GM21529 (cell line): ENCODE measurements at regions not wholly inside any gene's neighbourhood (a gene's known extent, or its start where the extent isn't known, plus 50 kb on each side); places are given as distances from the start of the nearest gene placed in this dataset.
A peak's percentile ranks its signal among the peaks of the same experiment; 100 is the strongest.
"Not testable (repeated sequence)": the region's sequence is repeated elsewhere in the genome, so short reads cannot be mapped to it uniquely, and the experiment has no call there.

Source experiments
- ATAC-seq: cut with Tn5 transposase; IDR thresholded peaks from one replicate; pipeline ENCODE4 v1.9.1; 2021; ENCODE audit not compliant: unreplicated experiment

DNA sequence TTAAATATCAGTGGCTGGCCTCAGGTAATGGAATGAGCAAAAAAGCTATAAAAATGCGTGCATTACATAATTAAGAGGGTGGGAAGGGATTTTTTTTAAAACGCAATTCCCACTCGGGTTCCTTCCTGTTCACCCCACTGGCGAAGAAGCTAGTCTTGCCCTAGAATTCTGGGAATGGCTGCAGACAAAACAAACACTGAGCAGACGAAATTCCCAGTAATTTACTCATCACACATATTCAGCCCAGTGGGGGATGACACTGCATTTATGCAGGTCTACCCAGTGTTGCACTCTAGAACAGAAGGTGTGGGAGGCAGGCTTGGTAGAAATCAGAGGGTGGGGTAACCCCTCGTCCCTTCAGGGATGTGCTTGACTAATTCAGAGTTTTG, 2695.0 kb upstream of the DEFB115 start:
- ATAC-seq: no peak

DNA sequence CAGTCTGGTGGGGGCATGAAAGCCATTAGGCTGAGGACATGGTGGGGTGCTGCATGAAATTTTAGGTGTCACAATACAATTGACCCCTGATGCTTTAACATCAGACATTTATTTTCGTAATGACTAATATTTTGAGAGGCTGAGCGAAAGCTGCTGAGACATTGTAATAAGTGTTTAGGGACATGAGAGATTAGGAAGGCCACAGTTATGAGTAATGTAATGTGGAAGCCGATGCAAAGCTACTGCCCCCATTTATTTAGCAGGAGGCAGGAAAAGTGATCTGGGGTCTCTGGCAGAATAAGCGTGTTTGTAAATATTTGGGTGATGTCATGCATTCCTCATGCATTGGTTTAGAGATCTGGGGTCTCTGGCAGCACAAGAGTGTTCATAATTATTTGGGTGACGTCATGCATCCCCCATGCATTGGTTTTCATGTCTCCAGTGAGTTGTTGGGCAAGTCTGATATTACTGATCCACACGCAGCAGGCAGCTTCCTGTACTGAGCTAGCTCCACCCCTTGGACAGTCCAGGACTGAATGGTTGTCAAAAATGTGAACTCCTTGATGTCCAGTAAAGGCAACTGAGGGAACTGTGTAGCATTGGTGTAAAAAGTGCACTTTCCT, 2694.5 kb upstream of the DEFB115 start:
- ATAC-seq: not testable (repeated sequence)

DNA sequence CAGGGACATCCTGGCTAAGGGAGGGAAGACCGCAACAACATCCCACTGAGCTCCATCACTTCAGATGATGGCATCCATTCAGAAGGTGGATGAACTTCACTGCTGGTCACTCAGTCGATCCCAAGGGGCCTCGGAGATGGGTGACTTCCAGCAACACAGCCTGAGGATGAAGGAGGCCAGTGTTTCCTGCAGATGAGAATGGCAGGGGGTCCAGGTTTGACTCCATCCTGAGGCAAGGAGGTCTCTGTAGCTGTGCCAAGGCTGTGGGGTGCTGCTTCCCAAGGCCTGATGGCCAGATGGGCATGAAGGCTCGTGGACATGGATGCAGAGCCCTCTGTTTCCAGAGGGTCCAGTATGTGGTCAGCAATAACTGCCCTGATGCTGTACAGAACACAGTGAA, 2693.4 kb upstream of the DEFB115 start:
- not testable (repeated sequence) for ATAC-seq

DNA sequence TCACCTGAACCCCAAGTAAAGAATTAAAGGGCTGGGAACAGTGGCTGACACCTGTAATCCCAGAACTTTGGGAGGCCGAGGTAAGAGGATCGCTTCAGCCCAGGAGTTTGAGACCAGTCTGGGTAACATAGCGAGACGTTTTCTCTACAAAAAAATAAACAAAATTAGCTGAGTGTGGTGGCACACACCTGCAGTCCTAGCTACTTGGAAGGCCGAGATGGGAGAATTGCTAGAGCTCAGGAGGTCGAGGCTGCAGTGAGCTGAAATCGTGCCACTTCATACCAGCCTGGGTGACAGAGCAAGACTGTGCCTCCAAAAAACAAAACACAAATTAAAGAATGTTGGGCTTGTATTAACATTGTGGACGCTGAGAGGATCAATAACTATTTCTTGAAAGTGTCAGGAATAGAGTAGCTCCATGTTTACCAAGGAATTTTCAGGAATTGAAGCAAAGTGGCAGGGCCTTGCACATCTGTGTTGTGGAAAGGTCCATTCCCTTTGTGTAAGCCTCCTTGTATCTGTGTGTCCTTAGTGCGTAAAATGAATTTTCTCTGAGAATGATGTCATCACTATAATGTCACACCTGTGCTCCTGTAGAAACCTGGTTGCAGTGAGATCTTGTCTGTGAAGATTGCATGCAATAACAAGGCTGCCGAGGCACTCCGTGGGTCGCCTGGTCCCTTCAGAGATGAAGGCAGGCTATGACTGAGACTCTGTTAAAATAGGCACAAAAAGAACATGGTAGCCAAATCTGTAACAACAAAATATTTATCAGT, 2692.6 kb upstream of the DEFB115 start:
- not testable (repeated sequence) for ATAC-seq

DNA sequence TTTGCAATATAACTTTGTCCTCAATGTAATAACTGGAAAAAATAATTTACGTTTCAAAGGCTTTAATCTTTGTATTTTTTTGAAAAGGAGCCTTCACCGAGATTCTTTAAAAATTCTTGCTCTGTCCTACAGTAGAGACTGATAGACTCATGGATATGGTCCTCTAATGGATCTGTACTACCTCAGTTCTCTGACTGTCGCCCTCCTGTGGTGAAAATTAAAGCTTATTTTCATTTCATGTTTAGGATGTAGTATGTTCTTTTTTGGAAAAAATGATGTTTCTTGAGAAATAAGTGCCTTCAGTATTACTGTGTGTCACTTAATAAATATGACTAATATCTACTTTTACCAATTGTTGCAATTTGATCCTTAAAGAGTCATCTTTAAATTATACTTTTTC, 2681.5 kb upstream of the DEFB115 start:
- ATAC-seq: not testable (repeated sequence)

DNA sequence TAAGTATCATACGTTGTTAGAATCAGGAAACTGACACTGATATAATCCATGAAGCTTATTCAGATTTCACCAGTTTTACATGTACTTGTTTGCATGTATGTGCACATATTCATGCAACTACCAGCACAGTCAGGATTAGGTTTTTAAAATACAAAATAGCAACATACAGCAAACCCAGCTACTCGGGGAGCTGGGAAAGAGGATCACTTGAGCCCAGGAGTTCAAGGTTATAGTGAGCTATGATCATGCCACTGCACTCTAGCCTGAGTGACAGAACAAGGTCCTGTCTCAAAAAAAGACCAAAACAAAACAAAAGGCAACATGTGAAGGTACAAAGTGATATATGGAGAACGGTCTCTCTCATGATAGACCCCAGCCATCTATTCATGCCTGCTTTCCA, 2665.8 kb upstream of the DEFB115 start:
- not testable (repeated sequence) for ATAC-seq

DNA sequence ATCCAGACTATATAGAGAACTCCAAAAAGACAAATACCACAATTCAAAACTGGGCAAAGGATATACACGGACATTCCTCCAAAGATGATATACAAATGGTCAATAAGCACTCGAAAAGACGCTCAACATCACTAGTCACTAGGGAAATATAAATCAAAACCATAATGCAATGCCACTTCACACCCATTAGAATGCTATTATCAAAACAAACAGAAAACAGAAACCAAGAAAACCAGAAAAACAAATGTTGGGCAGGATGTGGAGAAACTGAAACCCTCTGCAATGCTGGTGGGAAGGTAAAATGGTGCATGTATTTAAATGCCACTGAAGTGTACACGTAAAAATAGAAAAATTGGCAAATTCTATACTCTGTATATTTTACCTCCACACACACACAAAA, 2664.1 kb upstream of the DEFB115 start:
- ATAC-seq: not testable (repeated sequence)

DNA sequence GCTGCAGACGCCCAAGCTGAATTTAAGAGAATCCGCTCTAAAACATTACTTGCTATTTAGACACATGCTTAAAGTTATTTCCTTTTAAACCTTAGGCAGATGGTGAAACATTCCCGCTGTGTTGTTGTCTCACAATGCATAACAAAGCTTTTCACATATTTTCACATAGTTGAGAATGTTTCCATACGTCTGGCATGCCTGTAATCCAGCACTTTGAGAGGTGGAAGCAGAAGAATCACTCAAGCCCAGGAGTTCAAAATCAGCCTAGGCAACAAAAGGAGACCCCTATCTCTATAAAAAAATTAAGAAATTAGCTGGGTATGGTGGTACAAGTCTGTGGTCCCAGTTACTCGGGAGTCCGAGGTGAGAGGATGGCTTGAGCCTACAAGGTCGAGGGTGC, 2663.0 kb upstream of the DEFB115 start:
- not testable (repeated sequence) for ATAC-seq

DNA sequence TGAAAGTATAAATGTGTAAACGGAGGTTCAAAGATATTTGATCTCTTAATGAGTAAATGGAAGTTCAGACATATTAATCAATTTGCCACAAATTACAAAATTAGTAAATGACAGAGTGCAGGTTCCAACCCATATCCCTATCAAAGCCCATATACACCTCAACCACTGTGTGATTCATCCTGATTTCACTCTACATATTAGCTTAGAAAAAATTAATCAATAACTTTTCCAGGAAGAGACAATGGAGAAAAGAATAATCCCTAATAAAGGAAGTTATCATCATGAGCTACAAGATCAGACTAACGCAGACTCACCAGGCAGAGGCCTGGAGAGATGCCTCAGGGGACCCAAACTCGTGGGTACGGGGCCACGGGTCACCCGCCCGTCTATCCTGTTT, 2655.5 kb upstream of the DEFB115 start:
- ATAC-seq: not testable (repeated sequence)

DNA sequence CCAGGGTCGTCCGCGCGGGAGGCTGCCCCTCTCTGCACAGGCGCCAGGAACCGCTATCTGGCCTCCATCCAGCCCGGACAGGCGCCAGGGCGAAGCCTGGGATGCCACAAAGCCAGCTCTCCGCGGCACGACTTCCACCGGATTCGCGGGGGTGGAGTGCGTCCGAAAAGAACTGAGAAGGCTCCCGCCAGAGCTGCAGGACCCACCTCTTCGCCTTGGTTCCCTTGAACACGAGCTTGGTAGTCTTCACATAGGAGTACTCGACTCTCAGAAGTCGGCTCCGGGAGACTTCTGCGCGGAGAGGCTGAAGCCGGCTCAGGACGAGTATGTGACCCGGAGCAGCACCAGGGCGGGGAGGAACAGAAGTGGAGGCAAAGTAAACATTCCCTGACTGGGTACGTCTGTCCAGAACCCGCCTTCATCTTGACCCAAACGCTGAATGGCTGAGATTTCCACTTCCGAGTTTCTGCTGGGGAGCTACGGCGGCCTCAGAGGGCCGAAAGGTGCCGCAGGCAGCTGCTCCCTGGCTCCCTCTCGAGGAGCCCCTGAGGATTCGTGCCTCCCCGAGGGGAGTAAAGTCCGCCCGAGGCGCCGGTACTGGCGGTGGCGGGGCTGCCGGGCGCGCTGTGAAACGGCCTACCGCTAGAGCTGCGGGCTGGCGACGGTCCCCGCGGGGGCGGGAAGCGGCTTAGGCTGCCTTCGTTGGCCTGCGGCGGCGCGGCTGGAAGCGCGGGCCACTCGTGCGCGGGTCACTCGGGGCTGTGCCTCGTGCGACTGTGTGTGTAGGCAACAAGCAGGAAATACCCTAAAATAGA, 2654.9 kb upstream of the DEFB115 start:
- peak; percentile 99 for ATAC-seq

DNA sequence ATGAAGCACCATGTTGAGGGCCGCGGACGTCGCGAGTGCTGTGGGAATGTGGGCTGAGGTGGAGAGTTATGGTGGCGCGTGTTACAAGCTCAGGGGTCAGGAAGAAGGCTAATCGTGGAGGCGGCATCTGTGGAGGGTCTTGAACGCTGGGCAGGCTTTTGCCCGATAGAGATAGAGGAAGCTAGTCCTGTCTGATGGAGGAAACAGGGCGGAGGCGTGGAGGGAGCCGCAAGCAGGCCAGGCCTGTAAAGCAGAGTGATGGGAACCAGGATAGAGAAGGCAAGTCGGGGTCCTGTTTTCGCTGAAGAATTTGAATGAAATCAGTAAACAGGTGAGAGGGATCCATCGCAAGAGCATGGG, 2654.3 kb upstream of the DEFB115 start:
- ATAC-seq: not testable (repeated sequence)

DNA sequence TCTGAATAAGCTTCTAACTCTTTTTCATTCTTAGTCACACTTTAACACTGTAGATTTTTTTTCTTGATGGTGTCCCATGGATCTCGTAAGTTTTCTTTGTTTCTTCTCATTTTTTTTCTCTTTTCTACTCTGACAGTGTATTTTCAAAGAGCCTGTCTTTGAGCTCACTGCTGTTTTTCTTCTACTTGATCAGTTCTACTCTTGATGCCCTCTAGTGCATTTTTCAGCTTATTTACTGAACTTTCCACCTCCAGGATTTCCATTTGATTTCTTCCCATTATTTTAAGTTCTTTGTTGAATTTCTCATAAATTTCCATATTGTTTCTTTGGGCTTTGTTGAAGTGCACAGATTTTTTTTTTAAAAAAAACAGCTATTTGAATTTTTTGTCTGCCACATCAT, 2641.1 kb upstream of the DEFB115 start:
- ATAC-seq: no peak

DNA sequence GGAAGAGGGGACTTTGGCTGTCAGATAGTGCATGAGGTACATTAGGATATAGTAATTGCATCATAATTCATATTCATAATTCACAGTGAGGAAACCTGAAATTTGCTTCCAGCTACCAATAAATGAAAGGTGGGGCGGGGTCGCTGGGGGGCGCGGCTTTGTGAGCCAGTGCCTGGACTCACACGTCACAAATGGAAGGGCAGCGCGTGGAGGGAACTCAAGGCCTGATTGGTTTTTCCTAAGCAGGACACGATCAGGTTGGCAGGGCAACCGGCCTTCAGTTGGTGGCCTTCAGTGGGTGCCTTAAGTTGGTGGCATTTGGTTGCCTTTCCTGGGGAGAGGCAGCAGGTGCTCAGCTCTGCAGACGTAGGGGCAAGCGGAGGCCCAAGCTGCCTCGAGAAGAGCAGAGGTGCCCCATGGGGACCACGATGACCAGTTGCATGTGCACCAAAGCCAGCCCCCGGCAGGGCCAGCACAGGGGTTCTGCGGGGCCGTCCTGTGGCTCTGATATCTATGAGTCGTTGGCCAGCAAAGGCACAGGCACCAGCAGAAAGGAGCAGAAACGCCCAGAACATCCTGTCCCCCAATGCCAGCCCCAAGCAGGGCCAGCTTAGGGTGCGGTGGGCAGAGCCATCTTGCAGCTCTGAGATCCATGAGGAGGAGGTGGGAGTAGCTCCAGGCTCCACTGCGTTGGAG, 2637.4 kb upstream of the DEFB115 start:
- ATAC-seq: not testable (repeated sequence)

DNA sequence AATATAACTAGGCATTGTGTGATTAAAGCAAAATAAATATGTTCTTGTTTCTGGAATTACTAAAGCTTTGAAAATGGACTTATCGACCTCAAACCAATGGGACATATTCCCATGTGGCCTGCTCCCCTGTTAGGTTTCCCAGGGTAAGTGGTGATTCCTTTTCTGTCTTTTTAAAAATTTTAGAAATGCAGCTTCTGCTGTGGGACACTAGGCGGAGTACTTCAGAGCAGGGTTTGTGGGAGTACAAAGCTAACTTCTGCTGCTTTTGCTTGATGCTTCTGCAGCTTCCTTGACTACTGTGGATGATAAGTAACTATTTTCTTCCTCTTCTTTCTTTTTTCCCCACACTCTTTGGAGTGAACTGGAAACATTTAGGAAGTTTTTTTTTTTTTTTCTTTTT, 2632.4 kb upstream of the DEFB115 start:
- not testable (repeated sequence) for ATAC-seq

DNA sequence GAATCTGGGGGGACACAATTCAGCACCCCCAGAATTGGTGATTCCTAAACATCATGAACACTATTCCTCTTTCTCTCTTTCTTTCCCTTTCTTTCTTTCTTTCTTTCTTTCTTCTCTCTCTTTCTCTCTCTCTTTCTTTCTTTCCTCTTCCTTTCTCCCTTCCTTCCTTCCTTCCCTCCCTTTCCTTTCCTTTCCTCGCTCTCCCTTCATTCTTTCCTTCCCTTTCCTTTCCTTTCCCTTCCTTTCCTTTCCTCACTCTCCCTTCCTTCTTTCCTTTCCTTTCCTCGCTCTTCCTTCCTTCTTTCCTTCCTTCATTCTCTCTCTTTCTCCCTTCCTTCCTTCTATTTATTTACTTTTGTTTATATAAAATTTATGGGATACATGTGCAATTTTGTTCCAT, 2616.6 kb upstream of the DEFB115 start:
- ATAC-seq: not testable (repeated sequence)
